GM23248 (cell line): ENCODE measurements at regions not wholly inside any gene's neighbourhood (a gene's known extent, or its start where the extent isn't known, plus 50 kb on each side); places are given as distances from the start of the nearest gene placed in this dataset.

Experiments
- EZH2 ChIP-seq: fragments of 200-600 bp; sonication (generic); IDR thresholded peaks from 2 replicates; pipeline ENCODE4 v1.6.1; 2018; ENCODE audit warnings: antibody characterized with exemption, mild to moderate bottlenecking; ENCODE audit not compliant: insufficient read depth, poor library complexity, severe bottlenecking
- EZH2phosphoT487 ChIP-seq: fragments of 200-600 bp; sonication (generic); IDR thresholded peaks from 2 replicates; pipeline ENCODE4 v1.6.1; 2018; ENCODE audit warnings: antibody characterized with exemption, moderate library complexity, mild to moderate bottlenecking, low read depth; ENCODE audit not compliant: insufficient read depth

GRCh38 chr1:184219414-184219813 lies 167.4 kb upstream of the C1orf21 start:
- TF ChIP-seq EZH2phosphoT487 (no peak), EZH2 (no peak)
